Thoracic aorta (tissue), 2 donors: ENCODE measurements at regions not wholly inside any gene's neighbourhood (a gene's known extent, or its start where the extent isn't known, plus 50 kb on each side); places are given as distances from the start of the nearest gene placed in this dataset.

ENCODE experiments used
- ATAC-seq: fragments of 150-250 bp; one replicate; pipeline ENCODE4 v1.8.0; 2017; ENCODE audit warnings: low read depth; ENCODE audit not compliant: insufficient number of reproducible peaks, low FRiP score
- DNase-seq: peaks from one replicate; pipeline ENCODE4 v3.0.0-alpha.2; 2020; ENCODE audit warnings: low spot score
- H3K27ac ChIP-seq, 2 donors: fragments of 200-600 bp; sonication (generic); 1 replicate in 1 of 2; 2 replicates in 1 of 2; pipeline ENCODE4 v1.5.1; 2016; ENCODE audit warnings: mild to moderate bottlenecking in 2 of 2, moderate library complexity in 2 of 2
- H3K27me3 ChIP-seq: fragments of 200-600 bp; sonication (generic); replicated peaks from 2 replicates; pipeline ENCODE4 v1.6.0; 2016; ENCODE audit warnings: mild to moderate bottlenecking; ENCODE audit not compliant: insufficient read depth
- H3K36me3 ChIP-seq: fragments of 200-600 bp; sonication (generic); one replicate; pipeline ENCODE4 v1.5.1; 2016
- H3K4me1 ChIP-seq, 2 donors: fragments of 200-600 bp; sonication (generic); 1 replicate in 1 of 2; 2 replicates in 1 of 2; pipeline versions ENCODE4 v1.5.1 to v1.6.0; 2016; ENCODE audit warnings: low read depth in 2 of 2, mild to moderate bottlenecking in 1 of 2; ENCODE audit not compliant: control insufficient read depth in 1 of 2
- H3K4me3 ChIP-seq: fragments of 200-600 bp; sonication (generic); 2 replicates; pipeline ENCODE4 v1.5.1; 2016; ENCODE audit warnings: mild to moderate bottlenecking
- H3K9me3 ChIP-seq: fragments of 200-600 bp; sonication (generic); 2 replicates; pipeline ENCODE4 v1.5.1; 2016
- TF ChIP-seq, protein P1 (sequence below): fragments of 200-600 bp; sonication (generic); IDR thresholded peaks from one replicate; pipeline ENCODE4 v1.5.1; 2019; ENCODE audit warnings: antibody characterized with exemption

GRCh38 chr4:151865744-151866591 is 105.2 kb upstream of the GATB start:
- ATAC-seq, result no peak
- H3K9me3 ChIP-seq, result no peaks in the 10 kb centered on the region
- no peak overlapping the region for H3K27ac ChIP-seq
- no peaks in the 10 kb centered on the region for H3K36me3 ChIP-seq
- no peaks in the 10 kb centered on the region for H3K4me1 ChIP-seq
- no peak overlapping the region for H3K4me3 ChIP-seq
- no peaks in the 10 kb centered on the region for H3K27me3 ChIP-seq
- TF ChIP-seq, protein P1, sequence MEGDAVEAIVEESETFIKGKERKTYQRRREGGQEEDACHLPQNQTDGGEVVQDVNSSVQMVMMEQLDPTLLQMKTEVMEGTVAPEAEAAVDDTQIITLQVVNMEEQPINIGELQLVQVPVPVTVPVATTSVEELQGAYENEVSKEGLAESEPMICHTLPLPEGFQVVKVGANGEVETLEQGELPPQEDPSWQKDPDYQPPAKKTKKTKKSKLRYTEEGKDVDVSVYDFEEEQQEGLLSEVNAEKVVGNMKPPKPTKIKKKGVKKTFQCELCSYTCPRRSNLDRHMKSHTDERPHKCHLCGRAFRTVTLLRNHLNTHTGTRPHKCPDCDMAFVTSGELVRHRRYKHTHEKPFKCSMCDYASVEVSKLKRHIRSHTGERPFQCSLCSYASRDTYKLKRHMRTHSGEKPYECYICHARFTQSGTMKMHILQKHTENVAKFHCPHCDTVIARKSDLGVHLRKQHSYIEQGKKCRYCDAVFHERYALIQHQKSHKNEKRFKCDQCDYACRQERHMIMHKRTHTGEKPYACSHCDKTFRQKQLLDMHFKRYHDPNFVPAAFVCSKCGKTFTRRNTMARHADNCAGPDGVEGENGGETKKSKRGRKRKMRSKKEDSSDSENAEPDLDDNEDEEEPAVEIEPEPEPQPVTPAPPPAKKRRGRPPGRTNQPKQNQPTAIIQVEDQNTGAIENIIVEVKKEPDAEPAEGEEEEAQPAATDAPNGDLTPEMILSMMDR, result no peak
- DNase-seq, result no peak

DNA sequence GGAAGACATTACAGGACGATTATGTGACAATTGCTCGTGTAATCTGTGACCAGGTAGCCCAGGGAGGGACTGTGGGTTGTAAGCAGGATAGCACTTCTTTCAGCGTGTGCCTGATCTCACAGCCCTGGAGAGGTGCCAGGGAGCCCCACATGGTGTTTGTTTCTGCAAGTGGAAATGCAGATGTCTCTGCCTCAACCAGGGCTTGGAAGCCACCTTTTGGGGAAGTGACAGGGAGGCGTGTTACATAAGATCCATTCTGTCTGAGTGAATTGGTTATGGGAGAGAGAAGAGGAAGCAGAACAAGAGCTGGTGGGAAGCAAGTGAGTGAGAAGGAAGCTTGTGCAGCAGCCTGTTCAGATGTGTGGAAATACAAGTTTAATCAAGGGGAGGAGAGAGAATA is 104.5 kb upstream of the GATB start:
- Histone ChIP-seq H3K27me3 (no peaks in the 10 kb centered on the region), H3K36me3 (no peaks in the 10 kb centered on the region), H3K9me3 (no peaks in the 10 kb centered on the region), H3K27ac (no peak overlapping the region), H3K4me1 (no peaks in the 10 kb centered on the region), H3K4me3 (no peak overlapping the region)
- TF ChIP-seq, protein P1, result no peak
- ATAC-seq (no peak), DNase-seq (no peak)

DNA sequence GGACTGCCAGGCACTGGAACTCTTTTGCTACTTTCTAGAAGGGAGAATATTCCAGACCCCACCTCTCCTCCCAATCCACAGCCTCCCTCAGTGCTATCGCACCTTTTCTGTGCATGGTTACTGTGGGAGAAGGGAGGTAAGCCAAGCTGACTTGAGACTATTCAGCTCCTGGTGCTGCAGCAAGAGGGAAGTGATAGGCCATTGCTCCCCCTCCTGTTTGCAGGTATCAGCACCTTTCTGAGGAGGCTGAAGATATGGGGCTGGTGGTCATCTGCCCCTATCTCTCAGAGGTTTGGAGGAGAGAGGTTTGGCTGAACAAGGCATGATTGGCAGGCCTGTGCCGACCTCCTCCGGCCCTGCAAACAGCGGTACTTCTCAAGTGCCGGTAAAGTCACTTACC is 103.3 kb upstream of the GATB start:
- H3K4me1 ChIP-seq, result no peaks in the 10 kb centered on the region
- TF ChIP-seq, protein P1, result no peak
- H3K36me3 ChIP-seq, result no peaks in the 10 kb centered on the region
- ATAC-seq (no peak), DNase-seq (no peak)
- H3K4me3 ChIP-seq, result no peak overlapping the region
- H3K27ac ChIP-seq, result no peak overlapping the region
- no peaks in the 10 kb centered on the region for H3K27me3 ChIP-seq
- H3K9me3 ChIP-seq, result no peaks in the 10 kb centered on the region

DNA sequence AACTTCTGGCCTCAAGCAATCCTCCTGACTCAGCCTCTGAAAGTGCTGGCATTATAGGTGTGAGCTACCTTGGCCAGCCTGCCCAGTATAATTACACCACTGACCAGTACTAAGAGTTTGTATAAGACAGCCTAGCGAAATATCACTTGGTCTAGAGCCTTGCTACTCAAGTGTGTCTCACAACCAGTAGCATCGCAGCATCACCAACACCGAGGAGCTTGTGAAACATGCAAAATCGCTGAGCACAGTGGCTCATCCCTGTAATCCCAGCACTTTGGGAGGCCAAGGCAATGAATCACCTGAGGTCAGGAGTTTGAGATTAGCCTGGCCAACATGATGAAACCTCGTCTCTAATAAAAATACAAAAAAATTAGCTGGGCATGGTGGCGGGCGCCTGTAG is 102.0 kb upstream of the GATB start:
- Histone ChIP-seq H3K27ac (no peak overlapping the region), H3K4me3 (no peak overlapping the region), H3K9me3 (no peaks in the 10 kb centered on the region), H3K27me3 (no peaks in the 10 kb centered on the region), H3K36me3 (no peaks in the 10 kb centered on the region), H3K4me1 (no peaks in the 10 kb centered on the region)
- DNase-seq (no peak), ATAC-seq (no peak)
- TF ChIP-seq, protein P1, result no peak

DNA sequence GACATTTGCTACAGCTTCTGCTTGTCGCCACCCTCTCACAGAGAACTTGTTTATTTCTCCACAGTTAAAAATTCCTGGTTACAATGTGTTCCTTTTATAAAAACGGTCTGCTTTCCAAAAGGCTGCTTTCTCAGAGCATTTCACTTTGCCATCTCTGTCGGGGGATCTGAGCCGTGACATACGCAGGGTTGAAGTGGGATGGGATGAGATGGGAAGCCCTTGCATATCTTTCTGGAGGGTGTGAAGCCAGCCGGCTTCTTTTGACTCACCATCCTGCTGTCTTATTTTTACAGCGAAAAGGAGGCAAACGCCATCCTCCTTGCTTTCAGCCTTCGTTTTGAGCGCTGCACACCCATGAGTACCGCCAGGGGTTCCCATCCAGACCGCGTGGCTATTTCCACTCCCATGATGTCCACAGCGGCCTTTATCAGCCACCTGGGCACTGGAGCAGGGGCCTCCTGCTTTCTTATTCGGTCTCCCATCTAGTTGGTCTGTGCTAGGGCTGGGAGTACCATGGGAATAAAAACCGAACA is 99.8 kb upstream of the GATB start:
- TF ChIP-seq, protein P1, result no peak
- Histone ChIP-seq H3K4me3 (no peak overlapping the region), H3K27ac (no peak overlapping the region), H3K36me3 (no peaks in the 10 kb centered on the region), H3K27me3 (no peaks in the 10 kb centered on the region), H3K9me3 (no peaks in the 10 kb centered on the region), H3K4me1 (no peaks in the 10 kb centered on the region)
- DNase-seq (no peak), ATAC-seq (no peak)
